Femur (tissue), 1 donor: ENCODE measurements at regions not wholly inside any gene's neighbourhood (a gene's known extent, or its start where the extent isn't known, plus 50 kb on each side); places are given as distances from the start of the nearest gene placed in this dataset.
"Not testable (repeated sequence)": the region's sequence is repeated elsewhere in the genome, so short reads cannot be mapped to it uniquely, and the experiment has no call there.

Experiments used
- DNase-seq: peaks from one replicate; pipeline ENCODE4 v3.0.0-alpha.2; 2017

GRCh38 chr2:155663265-155663664, 669.3 kb downstream of the NR4A2 start:
- DNase-seq = no peak

GRCh38 chr2:155662224-155662623, 670.3 kb downstream of the NR4A2 start:
- no peak for DNase-seq

GRCh38 chr2:155653176-155653575, 679.3 kb downstream of the NR4A2 start:
- no peak for DNase-seq

- DNase-seq = no peak
These were observed 680.7 kb downstream of the NR4A2 start for GRCh38 chr2:155651851-155652250.

- no peak for DNase-seq
These were observed 686.7 kb downstream of the NR4A2 start for GRCh38 chr2:155645791-155646190.

GRCh38 chr2:155643056-155643775, 689.3 kb downstream of the NR4A2 start:
- DNase-seq = no peak

- peak; percentile 20 for DNase-seq
These were observed 698.5 kb downstream of the NR4A2 start for GRCh38 chr2:155633887-155634570.

- DNase-seq = no peak
These were observed 699.3 kb downstream of the NR4A2 start for GRCh38 chr2:155633060-155633839.

- no peak for DNase-seq
These were observed 701.8 kb downstream of the NR4A2 start for GRCh38 chr2:155630760-155631159.

- no peak for DNase-seq
These were observed 710.1 kb downstream of the NR4A2 start for GRCh38 chr2:155622443-155622842.

- no peak for DNase-seq
These were observed 731.4 kb downstream of the NR4A2 start for GRCh38 chr2:155600914-155601760.

GRCh38 chr2:155600296-155600695, 732.2 kb downstream of the NR4A2 start:
- DNase-seq = no peak

- DNase-seq = no peak
These were observed 732.7 kb downstream of the NR4A2 start for GRCh38 chr2:155599834-155600233.

- no peak for DNase-seq
These were observed 748.8 kb downstream of the NR4A2 start for GRCh38 chr2:155583674-155584195.

GRCh38 chr2:155574941-155575340, 757.6 kb downstream of the NR4A2 start:
- DNase-seq = no peak

- DNase-seq = no peak
These were observed 785.0 kb downstream of the NR4A2 start for GRCh38 chr2:155547571-155547970.

GRCh38 chr2:155546721-155547555, 785.6 kb downstream of the NR4A2 start:
- DNase-seq = no peak

- DNase-seq = not testable (repeated sequence)
These were observed 793.5 kb downstream of the NR4A2 start for GRCh38 chr2:155539028-155539427.

- DNase-seq = no peak
These were observed 804.5 kb downstream of the NR4A2 start for GRCh38 chr2:155528034-155528433.

GRCh38 chr2:155525199-155525598, 807.3 kb downstream of the NR4A2 start:
- no peak for DNase-seq

GRCh38 chr2:155519529-155520130, 812.9 kb downstream of the NR4A2 start:
- DNase-seq = no peak
